ENCODE measurements at regions not wholly inside any gene's neighbourhood (a gene's known extent, or its start where the extent isn't known, plus 50 kb on each side); places are given as distances from the start of the nearest gene placed in this dataset.

- no peak overlapping the region for H3K4me3 ChIP-seq (ENCODE audit: low read length)
- TF ChIP-seq, protein P1, sequence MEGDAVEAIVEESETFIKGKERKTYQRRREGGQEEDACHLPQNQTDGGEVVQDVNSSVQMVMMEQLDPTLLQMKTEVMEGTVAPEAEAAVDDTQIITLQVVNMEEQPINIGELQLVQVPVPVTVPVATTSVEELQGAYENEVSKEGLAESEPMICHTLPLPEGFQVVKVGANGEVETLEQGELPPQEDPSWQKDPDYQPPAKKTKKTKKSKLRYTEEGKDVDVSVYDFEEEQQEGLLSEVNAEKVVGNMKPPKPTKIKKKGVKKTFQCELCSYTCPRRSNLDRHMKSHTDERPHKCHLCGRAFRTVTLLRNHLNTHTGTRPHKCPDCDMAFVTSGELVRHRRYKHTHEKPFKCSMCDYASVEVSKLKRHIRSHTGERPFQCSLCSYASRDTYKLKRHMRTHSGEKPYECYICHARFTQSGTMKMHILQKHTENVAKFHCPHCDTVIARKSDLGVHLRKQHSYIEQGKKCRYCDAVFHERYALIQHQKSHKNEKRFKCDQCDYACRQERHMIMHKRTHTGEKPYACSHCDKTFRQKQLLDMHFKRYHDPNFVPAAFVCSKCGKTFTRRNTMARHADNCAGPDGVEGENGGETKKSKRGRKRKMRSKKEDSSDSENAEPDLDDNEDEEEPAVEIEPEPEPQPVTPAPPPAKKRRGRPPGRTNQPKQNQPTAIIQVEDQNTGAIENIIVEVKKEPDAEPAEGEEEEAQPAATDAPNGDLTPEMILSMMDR (conservative IDR thresholded peaks at IDR 0.05; ENCODE audit: low read depth, low read length): no peak
- DNase-seq (ENCODE audit: low read depth): no peak
Observed at GRCh38 chr2:20552847-20553246, 98.1 kb downstream of the HS1BP3 start.

GRCh38 chr2:20553580-20553979 is 97.3 kb downstream of the HS1BP3 start:
- DNase-seq (ENCODE audit: low read depth): no peak
- no peak overlapping the region for H3K4me3 ChIP-seq (ENCODE audit: low read length)
- TF ChIP-seq, protein P1 (conservative IDR thresholded peaks at IDR 0.05; ENCODE audit: low read depth, low read length): no peak

DNA sequence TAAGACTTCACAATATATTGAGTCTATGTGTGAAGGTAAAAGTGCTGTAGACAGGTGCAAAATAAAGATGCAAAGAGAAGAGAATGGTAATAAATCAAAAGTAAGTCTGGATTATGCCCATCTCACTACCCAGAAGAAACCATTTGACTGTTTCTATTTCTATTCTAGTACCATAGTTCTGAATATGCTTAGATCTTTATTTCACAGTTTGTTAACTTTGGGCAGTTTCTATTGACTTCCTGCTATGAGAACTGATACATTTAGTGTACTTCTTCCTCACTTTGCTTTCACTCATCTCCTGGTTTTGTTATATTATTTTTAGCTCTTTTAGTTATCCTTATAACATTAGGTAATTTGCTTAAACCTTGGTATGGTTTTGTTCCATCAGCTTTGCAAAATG is 94.9 kb downstream of the HS1BP3 start:
- H3K4me3 ChIP-seq (ENCODE audit: low read length): no peak overlapping the region
- no peak for DNase-seq (ENCODE audit: low read depth)
- TF ChIP-seq, protein P1 (conservative IDR thresholded peaks at IDR 0.05; ENCODE audit: low read depth, low read length): no peak

DNA sequence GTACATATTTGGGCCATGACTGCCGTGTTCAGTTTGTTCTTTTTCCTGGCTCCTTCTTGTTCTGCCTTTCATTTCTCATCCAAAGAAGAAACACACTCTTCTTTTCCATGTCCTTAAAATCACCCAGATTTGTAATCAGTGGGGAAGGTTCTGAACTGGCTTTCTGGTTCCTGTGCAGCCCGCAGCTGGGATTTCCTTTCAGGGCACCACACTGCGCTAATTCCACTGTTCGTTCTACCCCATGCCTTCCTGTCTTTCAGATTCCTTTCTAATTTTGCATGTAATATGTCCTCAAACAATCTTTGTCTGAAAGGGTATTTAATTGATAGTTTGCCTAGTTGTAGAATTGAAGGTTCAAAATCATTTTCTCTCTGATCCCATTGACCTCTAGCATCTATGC is 94.1 kb downstream of the HS1BP3 start:
- H3K4me3 ChIP-seq (ENCODE audit: low read length): no peak overlapping the region
- TF ChIP-seq, protein P1 (conservative IDR thresholded peaks at IDR 0.05; ENCODE audit: low read depth, low read length): no peak
- no peak for DNase-seq (ENCODE audit: low read depth)

GRCh38 chr2:20557226-20557625 is 93.7 kb downstream of the HS1BP3 start:
- TF ChIP-seq, protein P1 (conservative IDR thresholded peaks at IDR 0.05; ENCODE audit: low read depth, low read length): no peak
- no peak overlapping the region for H3K4me3 ChIP-seq (ENCODE audit: low read length)
- DNase-seq (ENCODE audit: low read depth): no peak

- no peak overlapping the region for H3K4me3 ChIP-seq (ENCODE audit: low read length)
- DNase-seq (ENCODE audit: low read depth): no peak
- TF ChIP-seq, protein P1 (conservative IDR thresholded peaks at IDR 0.05; ENCODE audit: low read depth, low read length): no peak
Observed at GRCh38 chr2:20557635-20558034, 93.3 kb downstream of the HS1BP3 start.

DNA sequence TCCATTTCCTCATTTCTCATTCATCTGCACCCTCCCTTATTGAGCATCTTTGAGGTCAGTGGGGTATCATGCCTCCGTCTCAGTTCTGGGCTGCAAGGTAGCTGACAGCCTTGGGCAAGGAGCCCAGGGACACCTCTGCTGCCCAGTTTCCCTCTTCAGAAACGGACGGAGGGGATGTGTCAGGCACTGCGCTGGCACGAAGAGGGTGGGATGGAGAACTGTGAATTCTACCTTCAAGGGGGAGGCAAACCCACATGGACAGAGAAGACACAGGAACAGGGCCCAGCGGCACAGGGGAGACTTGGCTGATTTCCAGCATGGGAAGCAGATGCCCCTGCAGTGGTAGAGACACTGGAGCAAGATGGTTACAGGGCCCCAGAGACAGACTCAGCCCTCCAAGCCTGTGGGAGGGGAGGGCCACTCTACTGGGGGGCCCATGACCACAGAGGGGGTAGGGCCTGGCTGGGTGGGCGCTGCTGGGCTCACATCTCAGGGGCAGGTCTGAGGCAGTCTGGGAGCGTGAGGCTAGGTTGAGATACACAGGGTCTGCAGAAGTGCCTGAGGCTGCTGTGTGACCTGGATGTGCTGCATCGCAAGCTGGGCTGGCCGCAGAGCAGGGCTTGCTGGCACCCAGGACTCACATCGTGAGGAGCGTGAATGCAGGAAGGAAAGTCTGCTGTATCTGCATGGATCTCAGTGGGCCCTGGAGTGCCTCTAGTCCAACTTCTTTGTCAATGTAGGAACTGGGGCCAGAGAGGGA is 92.3 kb downstream of the HS1BP3 start:
- TF ChIP-seq, protein P1 (conservative IDR thresholded peaks at IDR 0.05; ENCODE audit: low read depth, low read length): no peak
- H3K4me3 ChIP-seq (ENCODE audit: low read length): no peak overlapping the region
- DNase-seq (ENCODE audit: low read depth): no peak
